B cell (primary cell): ENCODE measurements at regions not wholly inside any gene's neighbourhood (a gene's known extent, or its start where the extent isn't known, plus 50 kb on each side); places are given as distances from the start of the nearest gene placed in this dataset.
"Not testable (repeated sequence)": the region's sequence is repeated elsewhere in the genome, so short reads cannot be mapped to it uniquely, and the experiment has no call there.

ENCODE experiments used
- ATAC-seq: fragments of 200-7000 bp; cut with Tn5 transposase; one replicate; pipeline ENCODE4 v1.10.0; 2021; ENCODE audit warnings: low read depth, mild to moderate bottlenecking, moderate number of reproducible peaks, moderate library complexity
- CTCF ChIA-PET: fragments of 350-600 bp; sonication (Branson Sonifier 250); formaldehyde crosslinking; loops from one replicate; lab custom pipeline; 2021; ENCODE audit warnings: antibody characterized with exemption, inconsistent platforms; lab: Charles Lee
- POLR2A ChIA-PET: fragments of 350-600 bp; sonication (Branson Sonifier 250); formaldehyde crosslinking; loops from one replicate; lab custom pipeline; 2021; ENCODE audit warnings: antibody characterized with exemption; lab: Charles Lee
- DNase-seq: peaks from one replicate; pipeline ENCODE4 v3.0.0; 2013
- H2AFZ ChIP-seq: 2 replicates; pipeline ENCODE4 v1.6.1; 2012; ENCODE audit warnings: mild to moderate bottlenecking, low read depth, low read length; ENCODE audit not compliant: insufficient read depth, poor library complexity, severe bottlenecking
- H3K27ac ChIP-seq, 2 donors: 1 replicate in 1 of 2; 2 replicates in 1 of 2; pipeline ENCODE4 v1.5.1; 2012 to 2013; ENCODE audit warnings: low read length in 2 of 2, mild to moderate bottlenecking in 2 of 2, moderate library complexity in 1 of 2
- H3K27me3 ChIP-seq, 4 experiments: fragments of 200-600 bp in 1 of 4; sonication (generic) in 1 of 4; replicated peaks in 1 of 4; 1 replicate in 2 of 4; 2 replicates in 2 of 4; pipeline versions ENCODE4 v1.6.1 to v1.7.0; 2013 to 2016; ENCODE audit warnings: low read length in 3 of 4, mild to moderate bottlenecking in 2 of 4, mixed read lengths in 1 of 4, moderate library complexity in 1 of 4; ENCODE audit not compliant: insufficient read depth in 4 of 4, control insufficient read depth in 3 of 4; ENCODE audit errors: control extremely low read depth in 1 of 4
- H3K36me3 ChIP-seq, 2 experiments: replicated peaks in 1 of 2; 1 replicate in 1 of 2; 2 replicates in 1 of 2; pipeline versions ENCODE4 v1.6.1 to v1.7.1; 2013; ENCODE audit warnings: low read length in 1 of 2; ENCODE audit not compliant: insufficient read depth in 2 of 2, control insufficient read depth in 1 of 2; ENCODE audit errors: control extremely low read depth in 1 of 2, extremely low read depth in 1 of 2
- H3K4me1 ChIP-seq, 2 donors: fragments of 200-600 bp in 1 of 2; sonication (generic) in 1 of 2; 1 replicate in 1 of 2; 2 replicates in 1 of 2; pipeline versions ENCODE4 v1.5.1 to v1.6.1; 2013 to 2017; ENCODE audit warnings: low read length in 2 of 2; ENCODE audit not compliant: control insufficient read depth in 2 of 2, insufficient read depth in 2 of 2
- H3K4me2 ChIP-seq: replicated peaks from 2 replicates; pipeline ENCODE3; 2012; ENCODE audit warnings: mild to moderate bottlenecking, low read depth, low read length; ENCODE audit not compliant: poor library complexity, severe bottlenecking
- H3K4me3 ChIP-seq, 5 experiments: fragments of 200-600 bp in 1 of 5; sonication (generic) in 1 of 5; 1 replicate in 3 of 5; 2 replicates in 2 of 5; pipeline versions ENCODE4 v1.5.1 to v1.7.0; 2011 to 2016; ENCODE audit warnings: low read length in 4 of 5, mild to moderate bottlenecking in 4 of 5, low read depth in 2 of 5, control low read depth in 1 of 5, moderate library complexity in 1 of 5; ENCODE audit not compliant: insufficient read depth in 1 of 5; ENCODE audit errors: control extremely low read depth in 1 of 5, extremely low read depth in 1 of 5
- H3K79me2 ChIP-seq: fragments of 200-600 bp; sonication (generic); one replicate; pipeline ENCODE4 v1.6.0; 2016; ENCODE audit warnings: low read length; ENCODE audit not compliant: control insufficient read depth, insufficient read depth
- H3K9ac ChIP-seq: fragments of 200-600 bp; sonication (generic); 2 replicates; pipeline ENCODE4 v1.6.1; 2017; ENCODE audit warnings: mild to moderate bottlenecking, low read length, moderate library complexity
- H3K9me3 ChIP-seq, 3 donors: one replicate each; pipeline versions ENCODE4 v1.6.1 to v1.7.1; 2013; ENCODE audit warnings: low read length in 2 of 3; ENCODE audit not compliant: control insufficient read depth in 2 of 3, insufficient read depth in 1 of 3; ENCODE audit errors: control extremely low read depth in 1 of 3
- H4K20me1 ChIP-seq: 2 replicates; pipeline ENCODE4 v1.6.0; 2012; ENCODE audit warnings: mild to moderate bottlenecking, low read length; ENCODE audit not compliant: insufficient read depth, control insufficient read depth, poor library complexity, severe bottlenecking
- H3K27ac Mint-ChIP-seq: one replicate; pipeline ENCODE4 v1.8.0; 2021; ENCODE audit warnings: mixed read lengths
- H3K27me3 Mint-ChIP-seq: one replicate; pipeline ENCODE4 v1.8.0; 2021; ENCODE audit warnings: mixed read lengths
- H3K4me1 Mint-ChIP-seq: one replicate; pipeline ENCODE4 v1.8.0; 2021; ENCODE audit warnings: mixed read lengths
- H3K4me3 Mint-ChIP-seq: one replicate; pipeline ENCODE4 v1.8.0; 2021; ENCODE audit warnings: mixed read lengths
- H3K9me3 Mint-ChIP-seq: one replicate; pipeline ENCODE4 v1.8.0; 2022; ENCODE audit warnings: mixed read lengths; ENCODE audit not compliant: insufficient read depth
- WGBS: methylation state at CpG from one replicate; pipeline ENCODE4 v1.1.5; 2013; ENCODE audit warnings: missing lambda C conversion rate; ENCODE audit not compliant: insufficient coverage; 5-methylcytosine and 5-hydroxymethylcytosine counted together
- intact Hi-C: fragments of 100-400 bp; cut with micrococcal nuclease; formaldehyde crosslinking; loops from one replicate; pipeline ENCODE4 v1.10.0; 2022

- H3K4me3 Mint-ChIP-seq, H3K4me2 ChIP-seq, H3K9me3 ChIP-seq, H2AFZ ChIP-seq, POLR2A ChIA-PET, H3K9ac ChIP-seq, H3K4me1 Mint-ChIP-seq, H3K4me1 ChIP-seq, intact Hi-C loops, H3K27me3 Mint-ChIP-seq, H4K20me1 ChIP-seq, H3K27ac Mint-ChIP-seq, DNase-seq, H3K9me3 Mint-ChIP-seq, H3K79me2 ChIP-seq, CTCF ChIA-PET, H3K27me3 ChIP-seq, H3K27ac ChIP-seq, H3K4me3 ChIP-seq, H3K36me3 ChIP-seq: not testable (repeated sequence)
- WGBS: no CpG with 5 or more reads among the region's 1 CpG
- peak; percentile 35 for ATAC-seq
Measured at GRCh38 chr15:21735837-21736236, 141.7 kb downstream of the POTEB start.

- intact Hi-C loops, H3K4me2 ChIP-seq, H3K27ac Mint-ChIP-seq, CTCF ChIA-PET, H3K4me1 ChIP-seq, H3K27ac ChIP-seq, H4K20me1 ChIP-seq, H3K9me3 ChIP-seq, H3K4me1 Mint-ChIP-seq, H2AFZ ChIP-seq, H3K79me2 ChIP-seq, H3K36me3 ChIP-seq, H3K9me3 Mint-ChIP-seq, DNase-seq, H3K27me3 ChIP-seq, POLR2A ChIA-PET, H3K4me3 ChIP-seq, H3K4me3 Mint-ChIP-seq, H3K9ac ChIP-seq, H3K27me3 Mint-ChIP-seq: not testable (repeated sequence)
- peak; percentile 34 for ATAC-seq
- WGBS: no CpG with 5 or more reads among the region's 7 CpGs
Measured at GRCh38 chr15:21735368-21735767, 142.2 kb downstream of the POTEB start.

GRCh38 chr15:21731496-21731895 is 146.0 kb downstream of the POTEB start:
- H3K79me2 ChIP-seq, H3K27me3 Mint-ChIP-seq, H3K4me2 ChIP-seq, H3K4me1 Mint-ChIP-seq, H3K9ac ChIP-seq, H3K27me3 ChIP-seq, H3K4me1 ChIP-seq, H2AFZ ChIP-seq, POLR2A ChIA-PET, H3K36me3 ChIP-seq, H3K4me3 Mint-ChIP-seq, H3K9me3 Mint-ChIP-seq, H3K27ac ChIP-seq, DNase-seq, intact Hi-C loops, H3K4me3 ChIP-seq, CTCF ChIA-PET, H3K9me3 ChIP-seq, H4K20me1 ChIP-seq, H3K27ac Mint-ChIP-seq: not testable (repeated sequence)
- peak; percentile 25 for ATAC-seq
- no CpG with 5 or more reads among the region's 5 CpGs for WGBS

GRCh38 chr15:21730427-21731405 is 146.8 kb downstream of the POTEB start:
- H2AFZ ChIP-seq, H3K27me3 ChIP-seq, H3K9me3 Mint-ChIP-seq, H3K27me3 Mint-ChIP-seq, intact Hi-C loops, POLR2A ChIA-PET, DNase-seq, H3K4me3 ChIP-seq, H4K20me1 ChIP-seq, H3K4me2 ChIP-seq, H3K4me3 Mint-ChIP-seq, CTCF ChIA-PET, H3K79me2 ChIP-seq, H3K4me1 Mint-ChIP-seq, H3K27ac Mint-ChIP-seq, H3K4me1 ChIP-seq, H3K27ac ChIP-seq, H3K9ac ChIP-seq, H3K36me3 ChIP-seq, H3K9me3 ChIP-seq: not testable (repeated sequence)
- WGBS: no CpG with 5 or more reads among the region's 19 CpGs
- ATAC-seq: peak; percentile 87
